OCI-LY7 (cell line): ENCODE measurements at regions not wholly inside any gene's neighbourhood (a gene's known extent, or its start where the extent isn't known, plus 50 kb on each side); places are given as distances from the start of the nearest gene placed in this dataset.

Source experiments
- CTCF ChIP-seq: fragments of 200-600 bp; sonication (generic); conservative IDR thresholded peaks from 2 replicates; pipeline ENCODE4 v1.5.1; 2014; ENCODE audit warnings: mild to moderate bottlenecking, antibody characterized with exemption, low read length, moderate library complexity, mixed read lengths
- EZH2phosphoT487 ChIP-seq: fragments of 200-600 bp; sonication (generic); IDR thresholded peaks from 2 replicates; pipeline ENCODE4 v1.6.1; 2018; ENCODE audit warnings: low read depth, borderline replicate concordance, mild to moderate bottlenecking, mixed run types, antibody characterized with exemption, low read length, moderate library complexity, mixed read lengths

GRCh38 chr18:29157905-29158304, 981.0 kb upstream of the CDH2 start:
- TF ChIP-seq EZH2phosphoT487 = no peak
- TF ChIP-seq CTCF = no peak
